WTC11 (cell line): ENCODE measurements at regions not wholly inside any gene's neighbourhood (a gene's known extent, or its start where the extent isn't known, plus 50 kb on each side); places are given as distances from the start of the nearest gene placed in this dataset.
A peak's percentile ranks its signal among the peaks of the same experiment; 100 is the strongest.

ENCODE experiments used
- ATAC-seq: fragments of 200-7000 bp; cut with Tn5 transposase; 2 replicates; pipeline ENCODE4 v1.10.0; 2021; ENCODE audit warnings: mild to moderate bottlenecking, moderate library complexity
- CTCF ChIA-PET: fragments of 300-600 bp; sonication (Branson Sonifier 250); formaldehyde crosslinking; loops from one replicate; lab custom pipeline; 2021; ENCODE audit warnings: antibody characterized with exemption; lab: Charles Lee
- POLR2A ChIA-PET: fragments of 350-600 bp; sonication (Branson Sonifier 250); formaldehyde crosslinking; loops from one replicate; lab custom pipeline; 2021; ENCODE audit warnings: antibody characterized with exemption; lab: Charles Lee
- DNase-seq: peaks from one replicate; pipeline ENCODE4 v3.0.0; 2021; ENCODE audit warnings: low spot score
- H3K27ac Mint-ChIP-seq: 2 replicates; pipeline ENCODE4 v1.8.0; 2021; ENCODE audit warnings: mixed read lengths
- H3K27me3 Mint-ChIP-seq: 2 replicates; pipeline ENCODE4 v1.8.0; 2021; ENCODE audit warnings: low read depth, mild to moderate bottlenecking, moderate library complexity, mixed read lengths
- H3K36me3 Mint-ChIP-seq: 2 replicates; pipeline ENCODE4 v1.8.0; 2021; ENCODE audit warnings: mixed read lengths
- H3K4me1 Mint-ChIP-seq: 2 replicates; pipeline ENCODE4 v1.8.0; 2022; ENCODE audit warnings: mixed read lengths
- H3K4me3 Mint-ChIP-seq: 2 replicates; pipeline ENCODE4 v1.8.0; 2021; ENCODE audit warnings: mild to moderate bottlenecking, moderate library complexity, mixed read lengths
- H3K9me3 Mint-ChIP-seq: 2 replicates; pipeline ENCODE4 v1.8.0; 2021; ENCODE audit warnings: mixed read lengths
- ERG ChIP-seq: fragments of 250-450 bp; sonication (Bioruptor Pico); IDR thresholded peaks from 2 replicates; pipeline ENCODE4 v1.8.0; 2021; ENCODE audit warnings: mild to moderate bottlenecking
- ETV6 ChIP-seq: sonication (generic); formaldehyde crosslinking; IDR thresholded peaks from 2 replicates; pipeline ENCODE4 v1.8.1; 2022; ENCODE audit warnings: mild to moderate bottlenecking, missing genetic modification reagents
- GTF2I ChIP-seq: fragments of 250-450 bp; sonication (Bioruptor Pico); conservative IDR thresholded peaks from 2 replicates; pipeline ENCODE4 v1.4.0; 2021; ENCODE audit warnings: mild to moderate bottlenecking
- HMGA2 ChIP-seq: fragments of 250-450 bp; sonication (Bioruptor Pico); IDR thresholded peaks from 2 replicates; pipeline ENCODE4 v1.4.0; 2021; ENCODE audit warnings: mild to moderate bottlenecking, moderate library complexity
- IRF2 ChIP-seq: sonication (generic); formaldehyde crosslinking; IDR thresholded peaks from 2 replicates; pipeline ENCODE4 v1.8.0; 2022; ENCODE audit warnings: low read depth, missing genetic modification reagents, borderline replicate concordance
- JAZF1 ChIP-seq: fragments of 250-450 bp; sonication (Bioruptor Pico); IDR thresholded peaks from 2 replicates; pipeline ENCODE4 v1.9.0; 2021; ENCODE audit warnings: moderate library complexity, mild to moderate bottlenecking, inconsistent platforms
- JUN ChIP-seq: sonication (generic); formaldehyde crosslinking; IDR thresholded peaks from 2 replicates; pipeline ENCODE4 v1.8.0; 2023; ENCODE audit warnings: mild to moderate bottlenecking, missing genetic modification reagents
- KAT7 ChIP-seq: sonication (generic); formaldehyde crosslinking; IDR thresholded peaks from 2 replicates; pipeline ENCODE4 v1.8.1; 2023; ENCODE audit warnings: missing genetic modification reagents, mild to moderate bottlenecking, borderline replicate concordance
- MYBL2 ChIP-seq: sonication (generic); formaldehyde crosslinking; IDR thresholded peaks from 2 replicates; pipeline ENCODE4 v1.8.1; 2023; ENCODE audit warnings: mild to moderate bottlenecking, moderate library complexity, missing genetic modification reagents
- OVOL2 ChIP-seq: fragments of 250-450 bp; sonication (Bioruptor Pico); IDR thresholded peaks from 2 replicates; pipeline ENCODE4 v1.9.0; 2021; ENCODE audit warnings: mild to moderate bottlenecking, borderline replicate concordance
- PRDM15 ChIP-seq: sonication (generic); formaldehyde crosslinking; IDR thresholded peaks from 2 replicates; pipeline ENCODE4 v1.8.0; 2022; ENCODE audit warnings: missing genetic modification reagents
- PRRX2 ChIP-seq: fragments of 250-450 bp; sonication (Bioruptor Pico); IDR thresholded peaks from 2 replicates; pipeline ENCODE4 v1.8.0; 2021; ENCODE audit warnings: mild to moderate bottlenecking
- RELA ChIP-seq: sonication (generic); formaldehyde crosslinking; IDR thresholded peaks from 2 replicates; pipeline ENCODE4 v1.8.1; 2022; ENCODE audit warnings: missing genetic modification reagents, mild to moderate bottlenecking, borderline replicate concordance
- RORB ChIP-seq: fragments of 250-450 bp; sonication (Bioruptor Pico); IDR thresholded peaks from 2 replicates; pipeline ENCODE4 v1.9.0; 2021; ENCODE audit warnings: mild to moderate bottlenecking
- ZNF121 ChIP-seq: sonication (generic); formaldehyde crosslinking; IDR thresholded peaks from 2 replicates; pipeline ENCODE4 v1.8.0; 2023; ENCODE audit warnings: missing genetic modification reagents
- ZNF263 ChIP-seq: sonication (generic); formaldehyde crosslinking; IDR thresholded peaks from 2 replicates; pipeline ENCODE4 v1.8.1; 2022; ENCODE audit warnings: low read depth, mild to moderate bottlenecking, moderate library complexity, missing genetic modification reagents
- ZNF396 ChIP-seq: fragments of 250-450 bp; sonication (Bioruptor Pico); IDR thresholded peaks from 2 replicates; pipeline ENCODE4 v1.8.0; 2021; ENCODE audit warnings: mild to moderate bottlenecking, moderate library complexity, borderline replicate concordance
- ZNF425 ChIP-seq: fragments of 250-450 bp; sonication (Bioruptor Pico); conservative IDR thresholded peaks from 2 replicates; pipeline ENCODE4 v1.9.0; 2021; ENCODE audit warnings: mild to moderate bottlenecking
- ZNF671 ChIP-seq: fragments of 250-450 bp; sonication (Bioruptor Pico); IDR thresholded peaks from 2 replicates; pipeline ENCODE4 v1.8.0; 2021; ENCODE audit warnings: mild to moderate bottlenecking
- TF ChIP-seq, protein P1 (sequence below): sonication (generic); formaldehyde crosslinking; IDR thresholded peaks from 2 replicates; pipeline ENCODE4 v1.8.0; 2023; ENCODE audit warnings: missing genetic modification reagents
- TF ChIP-seq, protein P2 (sequence below): sonication (generic); formaldehyde crosslinking; IDR thresholded peaks from 2 replicates; pipeline ENCODE4 v1.8.1; 2022; ENCODE audit warnings: low read depth, missing genetic modification reagents, borderline replicate concordance
- TF ChIP-seq, protein P3 (sequence below): fragments of 250-450 bp; sonication (Bioruptor Pico); IDR thresholded peaks from 2 replicates; pipeline ENCODE4 v1.9.0; 2021; ENCODE audit warnings: mild to moderate bottlenecking

DNA sequence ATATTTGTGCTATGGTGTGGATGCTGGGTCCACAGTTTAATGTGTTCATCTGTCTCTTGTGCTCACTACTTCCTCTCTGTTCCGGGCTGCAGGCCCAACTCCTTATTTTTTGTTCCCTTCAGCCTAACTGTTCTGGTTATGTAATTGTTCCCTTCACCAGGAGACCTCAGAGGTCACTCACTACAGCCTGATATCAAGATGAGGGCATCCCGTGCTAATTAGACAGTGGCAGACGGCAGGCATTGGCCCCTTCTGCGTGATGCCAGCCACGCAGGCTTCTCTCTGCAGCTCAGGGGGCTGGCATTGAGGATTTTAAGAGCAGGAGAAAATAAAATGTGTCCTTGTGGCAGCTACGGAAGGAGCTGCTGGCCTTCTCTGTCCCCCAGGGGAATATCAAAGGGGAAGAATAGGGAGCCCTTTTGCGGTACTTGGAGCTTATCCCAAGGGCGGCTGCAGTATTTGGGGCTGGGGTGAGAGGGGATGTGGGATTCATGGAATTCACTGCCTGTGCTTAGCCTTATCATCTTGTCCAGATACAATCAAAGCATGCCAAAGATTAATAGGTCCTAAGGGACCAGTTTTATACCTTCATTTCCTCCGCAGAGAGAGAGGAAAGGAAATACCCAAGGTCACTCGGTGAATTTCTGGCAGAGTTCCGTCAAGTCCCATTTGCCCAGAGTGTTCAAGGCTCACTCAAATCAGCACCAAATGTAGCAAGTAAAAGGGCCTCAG, 53.3 kb upstream of the TRIB2 start:
- no peaks in the 10 kb centered on the region for H3K27me3 Mint-ChIP-seq
- CTCF ChIA-PET = no interaction called here
- no peak overlapping the region for H3K27ac Mint-ChIP-seq
- peaks cover 31% of the 10 kb centered on the region for H3K9me3 Mint-ChIP-seq
- DNase-seq (no peak), ATAC-seq (no peak)
- TF ChIP-seq IRF2 (no peak), ERG (CRISPR knock-in tag) (no peak), HMGA2 (CRISPR knock-in tag) (no peak), ETV6 (CRISPR knock-in tag) (no peak), OVOL2 (no peak), ZNF121 (CRISPR knock-in tag) (no peak), ZNF671 (no peak), KAT7 (no peak)
- TF ChIP-seq, protein P1, sequence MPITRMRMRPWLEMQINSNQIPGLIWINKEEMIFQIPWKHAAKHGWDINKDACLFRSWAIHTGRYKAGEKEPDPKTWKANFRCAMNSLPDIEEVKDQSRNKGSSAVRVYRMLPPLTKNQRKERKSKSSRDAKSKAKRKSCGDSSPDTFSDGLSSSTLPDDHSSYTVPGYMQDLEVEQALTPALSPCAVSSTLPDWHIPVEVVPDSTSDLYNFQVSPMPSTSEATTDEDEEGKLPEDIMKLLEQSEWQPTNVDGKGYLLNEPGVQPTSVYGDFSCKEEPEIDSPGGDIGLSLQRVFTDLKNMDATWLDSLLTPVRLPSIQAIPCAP = no peak
- TF ChIP-seq, protein P2, sequence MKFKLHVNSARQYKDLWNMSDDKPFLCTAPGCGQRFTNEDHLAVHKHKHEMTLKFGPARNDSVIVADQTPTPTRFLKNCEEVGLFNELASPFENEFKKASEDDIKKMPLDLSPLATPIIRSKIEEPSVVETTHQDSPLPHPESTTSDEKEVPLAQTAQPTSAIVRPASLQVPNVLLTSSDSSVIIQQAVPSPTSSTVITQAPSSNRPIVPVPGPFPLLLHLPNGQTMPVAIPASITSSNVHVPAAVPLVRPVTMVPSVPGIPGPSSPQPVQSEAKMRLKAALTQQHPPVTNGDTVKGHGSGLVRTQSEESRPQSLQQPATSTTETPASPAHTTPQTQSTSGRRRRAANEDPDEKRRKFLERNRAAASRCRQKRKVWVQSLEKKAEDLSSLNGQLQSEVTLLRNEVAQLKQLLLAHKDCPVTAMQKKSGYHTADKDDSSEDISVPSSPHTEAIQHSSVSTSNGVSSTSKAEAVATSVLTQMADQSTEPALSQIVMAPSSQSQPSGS (CRISPR knock-in tag) = no peak
- H3K4me1 Mint-ChIP-seq = peaks cover 7% of the 10 kb centered on the region
- POLR2A ChIA-PET = no interaction called here
- peaks cover 16% of the 10 kb centered on the region for H3K36me3 Mint-ChIP-seq
- no peak overlapping the region for H3K4me3 Mint-ChIP-seq

GRCh38 chr2:12665334-12665733, 51.4 kb upstream of the TRIB2 start:
- TF ChIP-seq ZNF263 (no peak), JAZF1 (CRISPR knock-in tag) (no peak), MYBL2 (CRISPR knock-in tag) (no peak), PRRX2 (CRISPR knock-in tag) (no peak), ZNF396 (CRISPR knock-in tag) (no peak), JUN (CRISPR knock-in tag) (no peak), GTF2I (CRISPR knock-in tag) (no peak), KAT7 (no peak), ZNF671 (no peak), RORB (no peak), PRDM15 (no peak), RELA (CRISPR knock-in tag) (no peak), ZNF425 (CRISPR knock-in tag) (no peak)
- TF ChIP-seq, protein P3, sequence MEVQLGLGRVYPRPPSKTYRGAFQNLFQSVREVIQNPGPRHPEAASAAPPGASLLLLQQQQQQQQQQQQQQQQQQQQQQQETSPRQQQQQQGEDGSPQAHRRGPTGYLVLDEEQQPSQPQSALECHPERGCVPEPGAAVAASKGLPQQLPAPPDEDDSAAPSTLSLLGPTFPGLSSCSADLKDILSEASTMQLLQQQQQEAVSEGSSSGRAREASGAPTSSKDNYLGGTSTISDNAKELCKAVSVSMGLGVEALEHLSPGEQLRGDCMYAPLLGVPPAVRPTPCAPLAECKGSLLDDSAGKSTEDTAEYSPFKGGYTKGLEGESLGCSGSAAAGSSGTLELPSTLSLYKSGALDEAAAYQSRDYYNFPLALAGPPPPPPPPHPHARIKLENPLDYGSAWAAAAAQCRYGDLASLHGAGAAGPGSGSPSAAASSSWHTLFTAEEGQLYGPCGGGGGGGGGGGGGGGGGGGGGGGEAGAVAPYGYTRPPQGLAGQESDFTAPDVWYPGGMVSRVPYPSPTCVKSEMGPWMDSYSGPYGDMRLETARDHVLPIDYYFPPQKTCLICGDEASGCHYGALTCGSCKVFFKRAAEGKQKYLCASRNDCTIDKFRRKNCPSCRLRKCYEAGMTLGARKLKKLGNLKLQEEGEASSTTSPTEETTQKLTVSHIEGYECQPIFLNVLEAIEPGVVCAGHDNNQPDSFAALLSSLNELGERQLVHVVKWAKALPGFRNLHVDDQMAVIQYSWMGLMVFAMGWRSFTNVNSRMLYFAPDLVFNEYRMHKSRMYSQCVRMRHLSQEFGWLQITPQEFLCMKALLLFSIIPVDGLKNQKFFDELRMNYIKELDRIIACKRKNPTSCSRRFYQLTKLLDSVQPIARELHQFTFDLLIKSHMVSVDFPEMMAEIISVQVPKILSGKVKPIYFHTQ (CRISPR knock-in tag) = no peak
- Mint-ChIP-seq H3K9me3 (peaks cover 31% of the 10 kb centered on the region), H3K4me3 (no peak overlapping the region), H3K36me3 (peaks cover 16% of the 10 kb centered on the region), H3K27ac (no peak overlapping the region), H3K27me3 (no peaks in the 10 kb centered on the region), H3K4me1 (peaks cover 7% of the 10 kb centered on the region)
- CTCF ChIA-PET = no interaction called here
- DNase-seq (no peak), ATAC-seq (peak; percentile 47)
- POLR2A ChIA-PET = no interaction called here
